ENCODE measurements at regions not wholly inside any gene's neighbourhood (a gene's known extent, or its start where the extent isn't known, plus 50 kb on each side); places are given as distances from the start of the nearest gene placed in this dataset.

- intact Hi-C loops (cut with micrococcal nuclease; ENCODE audit: unreplicated experiment) = no loop called here
- no peak for ATAC-seq
- BruUV-seq (replicated peaks) = no TSS peak
Observed at GRCh38 chr5:98621821-98622220, 151.6 kb upstream of the RGMB start.

GRCh38 chr5:98624145-98624880, 149.2 kb upstream of the RGMB start:
- ATAC-seq (no peak), DNase-seq (ENCODE audit: low read depth, low spot score) (no peak)
- no peaks in the 10 kb centered on the region for H3K27me3 ChIP-seq (ENCODE audit: control insufficient read depth, insufficient read depth, low read length)
- no peak overlapping the region for H3K4me3 ChIP-seq (ENCODE audit: low read depth in 2 of 2, low read length in 2 of 2)
- no peak for TF ChIP-seq REST (IDR thresholded peaks at IDR 0.05; ENCODE audit: insufficient read depth in 1 of 2, low read depth in 2 of 2, low read length in 1 of 2)
- no peak for TF ChIP-seq SIN3A (IDR thresholded peaks at IDR 0.05; ENCODE audit: borderline replicate concordance, insufficient read depth, low read depth, low read length)
- no peak for TF ChIP-seq TCF7L2 (IDR thresholded peaks at IDR 0.05; ENCODE audit: low read depth, low read length)
- TF ChIP-seq CTCF (IDR thresholded peaks at IDR 0.05) = no peak
- TF ChIP-seq POLR2AphosphoS5 (IDR thresholded peaks at IDR 0.05; ENCODE audit: low read depth, low read length) = no peak
- in situ Hi-C loops (cut with HindIII; ENCODE audit: low pct_unique_long_range_greater_than_20kb, low sequenced_read_pairs) = no loop called here
- no peaks in the 10 kb centered on the region for H3K9me3 ChIP-seq (ENCODE audit: control insufficient read depth, insufficient read depth, low read depth, low read length)
- POLR2A ChIA-PET = no interaction called here
- no peaks in the 10 kb centered on the region for H3K36me3 ChIP-seq (ENCODE audit: control insufficient read depth, insufficient read depth, low read length)
- no TSS peak for BruUV-seq (replicated peaks)
- no peaks in the 10 kb centered on the region for H3K4me1 ChIP-seq (ENCODE audit: control insufficient read depth, insufficient read depth, low read length)
- intact Hi-C loops (cut with micrococcal nuclease; ENCODE audit: unreplicated experiment) = no loop called here
- no peak overlapping the region for H3K27ac ChIP-seq (ENCODE audit: low read length)
- CTCF ChIA-PET = no interaction called here

More at GRCh38 chr5:98621821-98622220, 151.6 kb upstream of the RGMB start:
- Histone ChIP-seq H3K4me1 (ENCODE audit: control insufficient read depth, insufficient read depth, low read length) (no peaks in the 10 kb centered on the region), H3K4me3 (ENCODE audit: low read depth in 2 of 2, low read length in 2 of 2) (no peak overlapping the region), H3K9me3 (ENCODE audit: control insufficient read depth, insufficient read depth, low read depth, low read length) (no peaks in the 10 kb centered on the region), H3K36me3 (ENCODE audit: control insufficient read depth, insufficient read depth, low read length) (no peaks in the 10 kb centered on the region), H3K27ac (ENCODE audit: low read length) (no peak overlapping the region), H3K27me3 (ENCODE audit: control insufficient read depth, insufficient read depth, low read length) (no peaks in the 10 kb centered on the region)
- POLR2A ChIA-PET = no interaction called here
- CTCF ChIA-PET = no interaction called here
- TF ChIP-seq REST (IDR thresholded peaks at IDR 0.05; ENCODE audit: insufficient read depth in 1 of 2, low read depth in 2 of 2, low read length in 1 of 2) (no peak), POLR2AphosphoS5 (IDR thresholded peaks at IDR 0.05; ENCODE audit: low read depth, low read length) (no peak), CTCF (IDR thresholded peaks at IDR 0.05) (no peak), TCF7L2 (IDR thresholded peaks at IDR 0.05; ENCODE audit: low read depth, low read length) (no peak), SIN3A (IDR thresholded peaks at IDR 0.05; ENCODE audit: borderline replicate concordance, insufficient read depth, low read depth, low read length) (no peak)
- in situ Hi-C loops (cut with HindIII; ENCODE audit: low pct_unique_long_range_greater_than_20kb, low sequenced_read_pairs) = no loop called here
- no peak for DNase-seq (ENCODE audit: low read depth, low spot score)
